Neural progenitor cell (in vitro differentiated cells): ENCODE measurements at regions not wholly inside any gene's neighbourhood (a gene's known extent, or its start where the extent isn't known, plus 50 kb on each side); places are given as distances from the start of the nearest gene placed in this dataset.
A peak's percentile ranks its signal among the peaks of the same experiment; 100 is the strongest.

Source experiments
- DNase-seq: peaks from one replicate; pipeline ENCODE4 v3.0.0-alpha.2; 2016; ENCODE audit warnings: low spot score
- H2AFZ ChIP-seq: fragments of 200-600 bp; sonication (generic); replicated peaks from 2 replicates; pipeline ENCODE4 v1.6.1; 2016; ENCODE audit warnings: antibody characterized with exemption
- H3F3A ChIP-seq: fragments of 200-600 bp; sonication (generic); 2 replicates; pipeline ENCODE4 v1.6.1; 2016; ENCODE audit warnings: antibody characterized with exemption, low read depth
- H3K27ac ChIP-seq: fragments of 200-600 bp; sonication (generic); 2 replicates; pipeline ENCODE4 v1.5.1; 2016; ENCODE audit warnings: mild to moderate bottlenecking
- H3K27me3 ChIP-seq: fragments of 200-600 bp; sonication (generic); 2 replicates; pipeline ENCODE4 v1.6.1; 2016; ENCODE audit warnings: mild to moderate bottlenecking, moderate library complexity
- H3K36me3 ChIP-seq: fragments of 200-600 bp; sonication (generic); 2 replicates; pipeline ENCODE4 v1.5.1; 2016
- H3K4me1 ChIP-seq: fragments of 200-600 bp; sonication (generic); 2 replicates; pipeline ENCODE4 v1.6.1; 2016; ENCODE audit warnings: mixed run types
- H3K4me2 ChIP-seq: fragments of 200-600 bp; sonication (generic); 2 replicates; pipeline ENCODE4 v1.6.1; 2016
- H3K4me3 ChIP-seq: fragments of 200-600 bp; sonication (generic); 2 replicates; pipeline ENCODE4 v1.5.1; 2016
- H3K79me2 ChIP-seq: fragments of 200-600 bp; sonication (generic); 2 replicates; pipeline ENCODE4 v1.6.1; 2016; ENCODE audit warnings: low read depth
- H3K9ac ChIP-seq: fragments of 200-600 bp; sonication (generic); 2 replicates; pipeline ENCODE4 v1.6.1; 2016
- H3K9me3 ChIP-seq: fragments of 200-600 bp; sonication (generic); 2 replicates; pipeline ENCODE4 v1.5.1; 2016; ENCODE audit warnings: low read depth
- H4K20me1 ChIP-seq: fragments of 200-600 bp; sonication (generic); 2 replicates; pipeline ENCODE4 v1.6.1; 2016; ENCODE audit warnings: low read depth
- H3K27ac Mint-ChIP-seq: 3 replicates; pipeline ENCODE4 v1.8.0; 2021; ENCODE audit warnings: mixed read lengths
- H3K27me3 Mint-ChIP-seq: 2 replicates; pipeline ENCODE4 v1.8.0; 2022; ENCODE audit warnings: low read depth, mild to moderate bottlenecking, inconsistent platforms, moderate library complexity, mixed read lengths; ENCODE audit not compliant: insufficient read depth
- H3K36me3 Mint-ChIP-seq: 3 replicates; pipeline ENCODE4 v1.8.0; 2021; ENCODE audit warnings: mixed read lengths
- H3K4me1 Mint-ChIP-seq: 3 replicates; pipeline ENCODE4 v1.8.0; 2021; ENCODE audit warnings: mixed read lengths
- H3K4me3 Mint-ChIP-seq: 3 replicates; pipeline ENCODE4 v1.8.0; 2021; ENCODE audit warnings: mild to moderate bottlenecking, moderate library complexity, mixed read lengths
- H3K9me3 Mint-ChIP-seq: 3 replicates; pipeline ENCODE4 v1.8.0; 2020; ENCODE audit warnings: mixed read lengths
- CTCF ChIP-seq: fragments of 200-600 bp; sonication (generic); IDR thresholded peaks from 2 replicates; pipeline ENCODE4 v1.5.1; 2017; ENCODE audit warnings: antibody characterized with exemption, mild to moderate bottlenecking
- EZH2 ChIP-seq: fragments of 200-600 bp; sonication (generic); IDR thresholded peaks from 2 replicates; pipeline ENCODE4 v1.6.1; 2017; ENCODE audit warnings: antibody characterized with exemption, mild to moderate bottlenecking, moderate library complexity
- EZH2phosphoT487 ChIP-seq: fragments of 200-600 bp; sonication (generic); IDR thresholded peaks from 2 replicates; pipeline ENCODE4 v1.6.1; 2017; ENCODE audit warnings: antibody characterized with exemption

GRCh38 chr15:66894986-66895780, 170.2 kb upstream of the SMAD3 start:
- H3K9ac ChIP-seq, result no peak overlapping the region
- H3K4me1 Mint-ChIP-seq, result peaks cover 2% of the 10 kb centered on the region
- H3K4me1 ChIP-seq, result peaks cover 5% of the 10 kb centered on the region
- no peaks in the 10 kb centered on the region for H4K20me1 ChIP-seq
- no peaks in the 10 kb centered on the region for H3K36me3 ChIP-seq
- no peaks in the 10 kb centered on the region for H3K27me3 ChIP-seq
- H3K4me3 ChIP-seq, result no peak overlapping the region
- H2AFZ ChIP-seq, result no peak overlapping the region
- TF ChIP-seq EZH2 (no peak), EZH2phosphoT487 (no peak), CTCF (no peak)
- H3K27ac ChIP-seq, result no peak overlapping the region
- no peaks in the 10 kb centered on the region for H3K36me3 Mint-ChIP-seq
- DNase-seq, result no peak
- no peak overlapping the region for H3K4me2 ChIP-seq
- H3K9me3 ChIP-seq, result no peaks in the 10 kb centered on the region
- H3F3A ChIP-seq, result no peaks in the 10 kb centered on the region
- peak overlapping the region; percentile 11 for H3K27ac Mint-ChIP-seq
- peaks cover 5% of the 10 kb centered on the region for H3K27me3 Mint-ChIP-seq
- peaks cover 6% of the 10 kb centered on the region for H3K9me3 Mint-ChIP-seq
- H3K79me2 ChIP-seq, result no peaks in the 10 kb centered on the region
- H3K4me3 Mint-ChIP-seq, result no peak overlapping the region

GRCh38 chr15:66895794-66896453, 169.5 kb upstream of the SMAD3 start:
- no peak overlapping the region for H3K4me3 Mint-ChIP-seq
- Histone ChIP-seq H3K27me3 (no peaks in the 10 kb centered on the region), H3K4me3 (no peak overlapping the region), H2AFZ (no peak overlapping the region), H3K9me3 (no peaks in the 10 kb centered on the region), H3F3A (no peaks in the 10 kb centered on the region), H4K20me1 (no peaks in the 10 kb centered on the region), H3K79me2 (no peaks in the 10 kb centered on the region), H3K27ac (no peak overlapping the region), H3K4me2 (no peak overlapping the region), H3K9ac (no peak overlapping the region), H3K36me3 (no peaks in the 10 kb centered on the region), H3K4me1 (peaks cover 5% of the 10 kb centered on the region)
- peaks cover 3% of the 10 kb centered on the region for H3K9me3 Mint-ChIP-seq
- TF ChIP-seq EZH2phosphoT487 (no peak), EZH2 (no peak), CTCF (no peak)
- no peaks in the 10 kb centered on the region for H3K36me3 Mint-ChIP-seq
- no peak overlapping the region for H3K27ac Mint-ChIP-seq
- no peak for DNase-seq
- peaks cover 2% of the 10 kb centered on the region for H3K4me1 Mint-ChIP-seq
- H3K27me3 Mint-ChIP-seq, result peaks cover 6% of the 10 kb centered on the region

GRCh38 chr15:66896611-66897010, 168.8 kb upstream of the SMAD3 start:
- Histone ChIP-seq H3F3A (no peaks in the 10 kb centered on the region), H3K4me3 (no peak overlapping the region), H3K9ac (no peak overlapping the region), H3K27me3 (no peaks in the 10 kb centered on the region), H4K20me1 (no peaks in the 10 kb centered on the region), H3K27ac (no peak overlapping the region), H3K4me1 (peaks cover 5% of the 10 kb centered on the region), H2AFZ (no peak overlapping the region), H3K9me3 (no peaks in the 10 kb centered on the region), H3K4me2 (no peak overlapping the region), H3K79me2 (no peaks in the 10 kb centered on the region), H3K36me3 (no peaks in the 10 kb centered on the region)
- no peak overlapping the region for H3K4me3 Mint-ChIP-seq
- TF ChIP-seq CTCF, result no peak
- TF ChIP-seq EZH2, result no peak
- no peak for TF ChIP-seq EZH2phosphoT487
- peaks cover 1% of the 10 kb centered on the region for H3K9me3 Mint-ChIP-seq
- H3K36me3 Mint-ChIP-seq, result no peaks in the 10 kb centered on the region
- no peak overlapping the region for H3K27ac Mint-ChIP-seq
- no peak for DNase-seq
- peaks cover 7% of the 10 kb centered on the region for H3K27me3 Mint-ChIP-seq
- H3K4me1 Mint-ChIP-seq, result peaks cover 2% of the 10 kb centered on the region
